HG03469 (cell line): ENCODE measurements at regions not wholly inside any gene's neighbourhood (a gene's known extent, or its start where the extent isn't known, plus 50 kb on each side); places are given as distances from the start of the nearest gene placed in this dataset.

Experiments
- ATAC-seq: cut with Tn5 transposase; IDR thresholded peaks from one replicate; pipeline ENCODE4 v1.9.1; 2021; ENCODE audit warnings: mild to moderate bottlenecking, moderate library complexity, moderate number of reproducible peaks; ENCODE audit not compliant: unreplicated experiment

GRCh38 chr1:82564333-82564732 is 763.6 kb downstream of the ADGRL2 start:
- ATAC-seq: no peak

GRCh38 chr1:82562448-82562847 is 761.7 kb downstream of the ADGRL2 start:
- ATAC-seq: no peak

- ATAC-seq: no peak
These were observed 759.8 kb downstream of the ADGRL2 start for GRCh38 chr1:82560566-82560965.

GRCh38 chr1:82555501-82555900 is 754.8 kb downstream of the ADGRL2 start:
- no peak for ATAC-seq

GRCh38 chr1:82549841-82550240 is 749.1 kb downstream of the ADGRL2 start:
- no peak for ATAC-seq

GRCh38 chr1:82542766-82543165 is 742.0 kb downstream of the ADGRL2 start:
- ATAC-seq: no peak

- ATAC-seq: no peak
These were observed 741.4 kb downstream of the ADGRL2 start for GRCh38 chr1:82542141-82542540.

- no peak for ATAC-seq
These were observed 739.3 kb downstream of the ADGRL2 start for GRCh38 chr1:82540006-82540405.

- ATAC-seq: no peak
These were observed 738.1 kb downstream of the ADGRL2 start for GRCh38 chr1:82538876-82539275.

- ATAC-seq: no peak
These were observed 734.3 kb downstream of the ADGRL2 start for GRCh38 chr1:82534996-82535395.

GRCh38 chr1:82525378-82525777 is 724.6 kb downstream of the ADGRL2 start:
- no peak for ATAC-seq

GRCh38 chr1:82520611-82521010 is 719.9 kb downstream of the ADGRL2 start:
- no peak for ATAC-seq

GRCh38 chr1:82517586-82517985 is 716.9 kb downstream of the ADGRL2 start:
- no peak for ATAC-seq

- ATAC-seq: no peak
These were observed 714.9 kb downstream of the ADGRL2 start for GRCh38 chr1:82515650-82516049.

- no peak for ATAC-seq
These were observed 710.7 kb downstream of the ADGRL2 start for GRCh38 chr1:82511441-82511840.

- ATAC-seq: no peak
These were observed 709.7 kb downstream of the ADGRL2 start for GRCh38 chr1:82510431-82510830.

- no peak for ATAC-seq
These were observed 706.3 kb downstream of the ADGRL2 start for GRCh38 chr1:82507011-82507410.

GRCh38 chr1:82503822-82504221 is 703.1 kb downstream of the ADGRL2 start:
- ATAC-seq: no peak

- no peak for ATAC-seq
These were observed 698.3 kb downstream of the ADGRL2 start for GRCh38 chr1:82499022-82499421.

- no peak for ATAC-seq
These were observed 693.4 kb downstream of the ADGRL2 start for GRCh38 chr1:82494117-82494516.

- no peak for ATAC-seq
These were observed 691.4 kb downstream of the ADGRL2 start for GRCh38 chr1:82492159-82492558.

- no peak for ATAC-seq
These were observed 690.7 kb downstream of the ADGRL2 start for GRCh38 chr1:82491301-82492048.

GRCh38 chr1:82487778-82488177 is 687.0 kb downstream of the ADGRL2 start:
- no peak for ATAC-seq
